ENCODE measurements at regions not wholly inside any gene's neighbourhood (a gene's known extent, or its start where the extent isn't known, plus 50 kb on each side); places are given as distances from the start of the nearest gene placed in this dataset.

DNA sequence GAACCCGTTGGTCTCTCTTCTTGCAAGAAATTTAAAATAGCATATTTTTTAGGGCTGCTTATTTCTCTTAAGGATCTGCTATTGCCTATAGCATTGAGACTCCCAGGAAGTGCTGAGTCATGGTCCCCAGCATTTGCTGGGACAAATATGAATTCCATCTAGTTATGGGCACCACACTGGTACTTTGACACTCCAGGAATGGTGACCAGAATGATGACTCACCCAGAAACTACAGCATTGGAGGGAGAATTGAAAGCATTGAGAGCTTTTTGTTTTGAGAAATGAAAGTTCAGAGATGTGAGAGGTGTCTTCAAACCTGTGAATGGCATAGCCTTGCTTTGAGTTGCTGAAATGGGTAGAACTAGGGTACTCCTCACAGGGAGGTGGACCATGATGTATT, 699.7 kb downstream of the DHX35 start:
- TF ChIP-seq, protein P1, sequence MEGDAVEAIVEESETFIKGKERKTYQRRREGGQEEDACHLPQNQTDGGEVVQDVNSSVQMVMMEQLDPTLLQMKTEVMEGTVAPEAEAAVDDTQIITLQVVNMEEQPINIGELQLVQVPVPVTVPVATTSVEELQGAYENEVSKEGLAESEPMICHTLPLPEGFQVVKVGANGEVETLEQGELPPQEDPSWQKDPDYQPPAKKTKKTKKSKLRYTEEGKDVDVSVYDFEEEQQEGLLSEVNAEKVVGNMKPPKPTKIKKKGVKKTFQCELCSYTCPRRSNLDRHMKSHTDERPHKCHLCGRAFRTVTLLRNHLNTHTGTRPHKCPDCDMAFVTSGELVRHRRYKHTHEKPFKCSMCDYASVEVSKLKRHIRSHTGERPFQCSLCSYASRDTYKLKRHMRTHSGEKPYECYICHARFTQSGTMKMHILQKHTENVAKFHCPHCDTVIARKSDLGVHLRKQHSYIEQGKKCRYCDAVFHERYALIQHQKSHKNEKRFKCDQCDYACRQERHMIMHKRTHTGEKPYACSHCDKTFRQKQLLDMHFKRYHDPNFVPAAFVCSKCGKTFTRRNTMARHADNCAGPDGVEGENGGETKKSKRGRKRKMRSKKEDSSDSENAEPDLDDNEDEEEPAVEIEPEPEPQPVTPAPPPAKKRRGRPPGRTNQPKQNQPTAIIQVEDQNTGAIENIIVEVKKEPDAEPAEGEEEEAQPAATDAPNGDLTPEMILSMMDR (IDR thresholded peaks at IDR 0.05; ENCODE audit: extremely low read depth, missing control alignments), result no peak
- DNase-seq (ENCODE audit: low spot score), result no peak

GRCh38 chr20:39660965-39661364, 698.8 kb downstream of the DHX35 start:
- TF ChIP-seq, protein P1 (IDR thresholded peaks at IDR 0.05; ENCODE audit: extremely low read depth, missing control alignments), result no peak
- no peak for DNase-seq (ENCODE audit: low spot score)

DNA sequence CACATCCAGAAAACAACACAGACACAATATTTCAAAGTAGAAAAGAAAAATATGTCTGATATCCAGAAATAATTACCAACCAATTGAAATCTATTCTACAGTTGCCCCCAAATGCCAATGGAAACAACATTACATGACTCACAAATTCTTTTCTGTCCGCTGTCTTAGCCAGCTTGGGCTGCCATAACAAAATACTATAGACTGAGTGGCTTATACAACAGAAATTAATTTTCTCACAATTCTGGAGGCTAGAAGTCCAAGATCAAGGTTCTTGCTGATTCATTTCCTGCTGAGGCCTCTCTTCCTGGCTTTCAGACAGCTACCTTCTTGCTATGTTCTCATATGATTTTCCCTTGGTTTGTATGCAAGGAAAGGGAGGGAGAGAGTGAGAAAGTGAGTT, 698.1 kb downstream of the DHX35 start:
- no peak for DNase-seq (ENCODE audit: low spot score)
- TF ChIP-seq, protein P1 (IDR thresholded peaks at IDR 0.05; ENCODE audit: extremely low read depth, missing control alignments), result no peak

GRCh38 chr20:39658662-39659409, 696.7 kb downstream of the DHX35 start:
- no peak for DNase-seq (ENCODE audit: low spot score)
- TF ChIP-seq, protein P1 (IDR thresholded peaks at IDR 0.05; ENCODE audit: extremely low read depth, missing control alignments), result no peak

DNA sequence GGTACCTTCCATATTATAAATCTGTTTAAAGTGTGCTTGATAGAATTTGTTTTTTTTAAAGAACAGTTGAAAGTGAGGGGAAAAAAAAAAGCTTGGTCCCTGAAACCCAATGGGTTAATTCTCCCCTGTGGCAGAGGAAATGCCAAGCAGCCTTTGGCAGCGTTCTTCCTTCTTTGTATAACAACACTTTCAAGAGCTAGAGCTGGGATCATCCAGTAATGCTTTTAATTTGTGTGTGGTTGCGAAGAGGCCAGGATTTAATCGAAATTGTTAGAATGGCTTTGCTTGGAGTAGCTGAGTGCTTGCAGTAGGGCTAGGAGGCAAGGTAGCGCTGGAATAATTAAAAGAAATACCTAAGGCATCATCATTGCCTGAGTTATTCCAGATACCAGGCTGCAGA, 692.0 kb downstream of the DHX35 start:
- TF ChIP-seq, protein P1 (IDR thresholded peaks at IDR 0.05; ENCODE audit: extremely low read depth, missing control alignments), result no peak
- DNase-seq (ENCODE audit: low spot score), result no peak

DNA sequence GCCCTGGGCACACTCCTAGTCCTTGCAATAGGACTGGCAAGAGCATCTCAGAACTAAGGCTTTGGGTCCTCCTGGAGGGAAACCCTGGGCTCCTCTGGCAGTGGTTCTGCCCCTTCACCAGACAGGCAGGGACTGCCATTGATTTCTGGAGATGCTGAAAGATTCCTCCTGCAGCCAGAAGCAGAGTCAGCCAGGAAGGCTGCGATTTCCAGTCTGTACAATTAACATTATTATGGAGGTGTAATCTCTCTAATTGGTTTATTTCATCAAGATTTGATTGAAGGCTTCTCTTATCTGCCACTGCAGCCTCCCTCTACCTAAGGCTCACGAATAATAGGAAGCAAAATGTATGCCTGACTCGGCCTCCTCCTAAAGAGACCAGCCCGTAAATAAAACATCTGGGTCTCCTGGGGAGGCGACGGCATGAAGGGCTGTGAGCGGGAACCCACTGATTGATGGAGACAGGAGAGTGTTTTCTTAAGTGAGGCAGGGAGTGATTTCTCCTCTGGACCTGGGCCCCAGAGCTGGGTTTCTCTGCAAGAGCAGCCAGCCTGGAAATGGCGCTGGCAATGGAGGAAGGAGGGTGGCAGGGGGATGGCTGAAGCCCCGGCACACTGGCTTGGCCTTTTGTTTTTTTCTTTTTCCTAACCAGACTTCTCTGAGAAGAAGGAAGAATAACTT, 689.6 kb downstream of the DHX35 start:
- no peak for DNase-seq (ENCODE audit: low spot score)

More for the DNA sequence above, 689.6 kb downstream of the DHX35 start:
- TF ChIP-seq, protein P1 (IDR thresholded peaks at IDR 0.05; ENCODE audit: extremely low read depth, missing control alignments), result no peak
